ENCODE measurements at regions not wholly inside any gene's neighbourhood (a gene's known extent, or its start where the extent isn't known, plus 50 kb on each side); places are given as distances from the start of the nearest gene placed in this dataset.

DNA sequence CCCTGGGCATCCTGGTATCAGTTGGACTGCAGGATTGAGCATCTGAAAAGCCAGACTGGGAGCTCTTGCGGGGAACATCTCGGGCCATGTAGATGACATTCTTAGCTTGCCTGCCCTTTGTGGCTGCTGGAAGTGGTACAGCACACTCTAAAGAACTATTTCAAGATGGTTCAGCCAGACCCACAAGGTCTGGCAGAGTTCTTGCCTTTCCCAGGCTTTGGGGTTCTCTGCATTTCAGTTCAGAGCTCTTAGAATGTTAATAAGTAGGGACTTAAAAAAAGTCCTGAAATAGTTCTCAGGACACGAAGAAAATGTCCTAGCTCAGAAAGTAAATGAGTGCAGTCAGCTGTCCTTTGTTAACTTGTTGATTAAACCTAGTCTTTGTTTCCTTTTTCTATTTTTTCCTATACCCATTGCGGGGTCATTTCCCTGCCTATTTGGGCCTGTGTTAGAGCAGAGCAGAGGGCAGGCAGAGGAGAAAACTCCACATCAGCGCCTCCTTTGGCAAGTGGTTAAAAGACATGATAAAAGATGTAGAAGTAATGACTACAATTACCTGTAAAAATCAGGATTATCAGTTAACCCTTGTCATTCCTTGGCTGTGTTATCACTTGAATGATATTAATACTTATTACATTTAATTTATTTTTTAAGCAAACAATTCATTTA lies 291.5 kb downstream of the ZSWIM6 start:
- H3K4me1 ChIP-seq (ENCODE audit: insufficient read depth, insufficient read length), result no peaks in the 10 kb centered on the region
- H3K4me3 ChIP-seq (ENCODE audit: insufficient read length, low read depth), result no peak overlapping the region
- no peaks in the 10 kb centered on the region for H3K27me3 ChIP-seq (ENCODE audit: insufficient read depth, insufficient read length)
- H3K36me3 ChIP-seq (ENCODE audit: insufficient read depth, insufficient read length, low read length), result no peaks in the 10 kb centered on the region
- H3K9me3 ChIP-seq (ENCODE audit: insufficient read depth, low read length), result no peaks in the 10 kb centered on the region
- TF ChIP-seq SUZ12 (IDR thresholded peaks at IDR 0.05; ENCODE audit: extremely low read depth, insufficient read depth, insufficient read length) (no peak), YY1 (IDR thresholded peaks at IDR 0.05; ENCODE audit: insufficient read depth, insufficient read length) (no peak), ZNF274 (IDR thresholded peaks at IDR 0.05; ENCODE audit: low read depth, low read length) (no peak)
- no peak for DNase-seq (ENCODE audit: low read depth, low spot score)
- H3K9ac ChIP-seq (ENCODE audit: insufficient read length, low read depth), result no peak overlapping the region

DNA sequence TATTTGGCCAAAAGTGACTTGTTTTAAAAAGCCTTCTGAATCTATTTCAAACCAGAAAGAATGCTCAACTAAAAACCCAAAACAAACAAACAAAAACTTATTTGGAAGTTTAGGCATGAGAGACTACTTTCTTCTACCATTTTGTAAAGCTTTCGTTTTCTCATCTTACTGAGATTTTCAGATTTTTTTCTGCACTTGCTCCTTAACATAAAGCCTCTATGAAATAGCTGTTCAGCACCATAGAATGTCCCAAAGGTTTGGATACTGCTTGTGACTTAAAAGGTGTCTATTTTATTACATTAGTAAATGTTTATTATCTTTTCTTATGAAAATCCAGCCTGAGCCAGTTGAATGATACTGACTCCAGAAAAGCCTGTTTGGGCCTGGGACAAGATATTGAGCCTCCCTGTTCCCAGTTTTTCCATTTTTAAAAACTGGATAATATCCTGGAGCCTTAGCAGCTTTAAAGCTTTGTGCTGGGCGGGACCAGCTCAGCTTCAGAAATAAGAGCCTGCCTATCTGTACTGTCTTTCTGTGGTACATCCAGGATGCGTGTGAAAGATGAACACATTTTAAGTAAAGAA lies 292.6 kb downstream of the ZSWIM6 start:
- no peaks in the 10 kb centered on the region for H3K27me3 ChIP-seq (ENCODE audit: insufficient read depth, insufficient read length)
- no peak overlapping the region for H3K4me3 ChIP-seq (ENCODE audit: insufficient read length, low read depth)
- DNase-seq (ENCODE audit: low read depth, low spot score), result no peak
- H3K9me3 ChIP-seq (ENCODE audit: insufficient read depth, low read length), result no peaks in the 10 kb centered on the region
- H3K36me3 ChIP-seq (ENCODE audit: insufficient read depth, insufficient read length, low read length), result no peaks in the 10 kb centered on the region
- H3K4me1 ChIP-seq (ENCODE audit: insufficient read depth, insufficient read length), result no peaks in the 10 kb centered on the region
- H3K9ac ChIP-seq (ENCODE audit: insufficient read length, low read depth), result peak overlapping the region; percentile 32
- TF ChIP-seq ZNF274 (IDR thresholded peaks at IDR 0.05; ENCODE audit: low read depth, low read length), result no peak

- H3K9me3 ChIP-seq (ENCODE audit: insufficient read depth, low read length), result no peaks in the 10 kb centered on the region
- H3K9ac ChIP-seq (ENCODE audit: insufficient read length, low read depth), result peak overlapping the region; percentile 70
- TF ChIP-seq SUZ12 (IDR thresholded peaks at IDR 0.05; ENCODE audit: extremely low read depth, insufficient read depth, insufficient read length), result no peak
- no peak for DNase-seq (ENCODE audit: low read depth, low spot score)
- no peaks in the 10 kb centered on the region for H3K27me3 ChIP-seq (ENCODE audit: insufficient read depth, insufficient read length)
- no peaks in the 10 kb centered on the region for H3K4me1 ChIP-seq (ENCODE audit: insufficient read depth, insufficient read length)
- no peaks in the 10 kb centered on the region for H3K36me3 ChIP-seq (ENCODE audit: insufficient read depth, insufficient read length, low read length)
- H3K4me3 ChIP-seq (ENCODE audit: insufficient read length, low read depth), result peak overlapping the region; percentile 46
Observed at GRCh38 chr5:61625137-61625561, 293.1 kb downstream of the ZSWIM6 start.

DNA sequence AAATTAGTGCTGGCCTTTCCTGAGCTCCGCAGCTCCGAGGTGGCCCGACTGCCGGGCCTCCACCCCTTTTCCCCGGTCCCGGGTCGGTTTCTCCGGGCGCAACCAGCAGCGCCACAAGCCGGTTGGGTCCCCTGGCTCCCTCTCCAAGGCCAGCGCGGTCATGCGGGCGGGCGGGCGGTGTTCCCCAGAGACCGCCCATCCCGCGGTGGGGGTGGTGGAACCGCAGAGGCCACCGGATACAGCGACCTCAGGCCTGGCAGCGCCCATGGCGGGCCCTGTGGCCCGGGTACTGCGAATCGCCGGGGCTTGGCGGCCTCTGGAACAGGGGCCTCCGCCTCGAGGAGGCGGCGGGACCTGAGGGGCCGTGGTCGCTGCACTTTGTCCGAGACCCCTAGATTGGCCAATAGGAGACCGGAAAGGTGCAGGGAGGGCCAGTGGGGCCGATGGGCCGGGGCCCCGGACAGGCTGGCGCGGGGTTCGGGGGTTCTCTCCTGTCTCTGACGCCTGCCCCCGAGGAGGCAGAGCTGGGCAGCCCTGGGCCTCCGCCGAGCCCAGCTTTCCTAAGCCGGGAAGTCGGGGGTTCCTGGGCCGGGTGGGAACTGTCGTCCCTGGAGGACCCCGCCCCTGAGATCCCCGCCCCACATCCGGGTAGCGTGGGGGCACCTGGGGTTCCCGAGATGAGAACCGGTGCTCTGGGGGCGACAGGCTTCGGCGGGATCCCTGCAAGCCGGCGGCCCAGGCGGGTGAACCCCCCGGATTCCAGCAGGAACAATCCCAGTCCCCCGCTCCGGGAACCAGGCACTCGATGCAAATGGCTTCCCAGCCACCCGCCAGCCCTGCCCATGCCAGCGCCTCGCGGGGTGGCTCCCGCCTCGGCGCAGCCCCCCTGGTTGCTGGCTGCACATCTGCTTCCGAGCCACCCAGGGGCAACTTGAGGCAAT lies 293.9 kb downstream of the ZSWIM6 start:
- TF ChIP-seq SUZ12 (IDR thresholded peaks at IDR 0.05; ENCODE audit: extremely low read depth, insufficient read depth, insufficient read length), result no peak
- TF ChIP-seq YY1 (IDR thresholded peaks at IDR 0.05; ENCODE audit: insufficient read depth, insufficient read length), result no peak
- no peak for TF ChIP-seq ZNF274 (IDR thresholded peaks at IDR 0.05; ENCODE audit: low read depth, low read length)
- no peak for DNase-seq (ENCODE audit: low read depth, low spot score)
- no peaks in the 10 kb centered on the region for H3K27me3 ChIP-seq (ENCODE audit: insufficient read depth, insufficient read length)
- H3K9ac ChIP-seq (ENCODE audit: insufficient read length, low read depth), result peak overlapping the region; percentile 70
- H3K9me3 ChIP-seq (ENCODE audit: insufficient read depth, low read length), result no peaks in the 10 kb centered on the region
- H3K4me3 ChIP-seq (ENCODE audit: insufficient read length, low read depth), result peak overlapping the region; percentile 46
- H3K36me3 ChIP-seq (ENCODE audit: insufficient read depth, insufficient read length, low read length), result no peaks in the 10 kb centered on the region
- H3K4me1 ChIP-seq (ENCODE audit: insufficient read depth, insufficient read length), result no peaks in the 10 kb centered on the region

DNA sequence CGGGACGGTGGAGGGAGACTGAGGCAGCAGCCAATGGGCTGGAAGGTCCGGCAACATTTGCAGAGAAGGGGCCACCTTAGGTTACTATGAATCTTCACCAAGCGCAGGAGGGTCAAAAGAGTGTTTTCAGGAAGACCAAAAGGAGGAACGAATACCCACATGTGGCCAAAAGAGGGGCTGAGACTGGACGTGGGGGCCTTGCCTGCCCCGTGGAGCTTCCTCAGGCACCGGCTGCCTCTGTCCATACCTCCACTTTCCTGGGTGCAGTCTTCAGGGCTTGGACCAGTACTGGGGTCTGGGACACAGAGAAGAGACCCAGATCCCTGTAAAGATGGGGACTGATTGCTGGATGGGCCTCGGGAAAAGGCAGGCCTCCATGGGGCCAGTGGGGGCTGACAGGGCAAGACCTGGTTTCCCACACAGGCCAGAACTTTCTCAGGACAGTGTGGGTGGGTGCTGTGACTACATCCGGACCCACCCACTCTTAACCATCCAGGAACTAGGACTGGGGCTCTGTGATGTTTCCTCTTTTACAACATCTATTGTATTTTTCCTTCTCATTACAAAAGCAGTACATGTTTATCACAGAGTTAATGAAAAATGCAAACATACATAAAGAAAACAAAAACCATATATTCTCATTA lies 294.7 kb downstream of the ZSWIM6 start:
- Histone ChIP-seq H3K9me3 (ENCODE audit: insufficient read depth, low read length) (no peaks in the 10 kb centered on the region), H3K36me3 (ENCODE audit: insufficient read depth, insufficient read length, low read length) (no peaks in the 10 kb centered on the region), H3K4me3 (ENCODE audit: insufficient read length, low read depth) (no peak overlapping the region), H3K4me1 (ENCODE audit: insufficient read depth, insufficient read length) (no peaks in the 10 kb centered on the region), H3K9ac (ENCODE audit: insufficient read length, low read depth) (no peak overlapping the region), H3K27me3 (ENCODE audit: insufficient read depth, insufficient read length) (no peaks in the 10 kb centered on the region)
- TF ChIP-seq ZNF274 (IDR thresholded peaks at IDR 0.05; ENCODE audit: low read depth, low read length), result no peak
- no peak for TF ChIP-seq SUZ12 (IDR thresholded peaks at IDR 0.05; ENCODE audit: extremely low read depth, insufficient read depth, insufficient read length)
- no peak for TF ChIP-seq YY1 (IDR thresholded peaks at IDR 0.05; ENCODE audit: insufficient read depth, insufficient read length)
- DNase-seq (ENCODE audit: low read depth, low spot score), result no peak

GRCh38 chr5:61627531-61627930 lies 295.5 kb downstream of the ZSWIM6 start:
- TF ChIP-seq SUZ12 (IDR thresholded peaks at IDR 0.05; ENCODE audit: extremely low read depth, insufficient read depth, insufficient read length), result no peak
- H3K4me3 ChIP-seq (ENCODE audit: insufficient read length, low read depth), result no peak overlapping the region
- H3K9me3 ChIP-seq (ENCODE audit: insufficient read depth, low read length), result no peaks in the 10 kb centered on the region
- H3K9ac ChIP-seq (ENCODE audit: insufficient read length, low read depth), result no peak overlapping the region
- H3K27me3 ChIP-seq (ENCODE audit: insufficient read depth, insufficient read length), result no peaks in the 10 kb centered on the region
- no peak for DNase-seq (ENCODE audit: low read depth, low spot score)
- H3K4me1 ChIP-seq (ENCODE audit: insufficient read depth, insufficient read length), result no peaks in the 10 kb centered on the region
- H3K36me3 ChIP-seq (ENCODE audit: insufficient read depth, insufficient read length, low read length), result no peaks in the 10 kb centered on the region

DNA sequence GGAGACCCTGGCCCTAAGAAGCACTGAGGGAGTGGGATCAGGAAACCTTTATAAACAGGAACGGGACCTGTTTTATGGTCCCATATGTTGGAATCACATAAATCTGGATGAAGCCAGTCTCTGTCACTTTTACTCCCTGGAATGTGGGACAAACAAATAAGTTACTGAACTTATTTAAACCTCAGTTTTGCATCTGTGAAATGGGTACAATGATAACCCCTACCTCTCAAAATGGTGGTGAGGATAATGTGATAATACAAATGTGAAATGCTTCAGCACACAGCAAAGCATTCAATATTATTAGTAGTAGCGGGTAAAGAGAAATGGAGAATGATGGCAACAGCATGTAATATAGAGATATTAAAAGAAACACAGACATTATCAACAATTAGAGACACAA lies 298.9 kb downstream of the ZSWIM6 start:
- DNase-seq (ENCODE audit: low read depth, low spot score), result no peak
- TF ChIP-seq ZNF274 (IDR thresholded peaks at IDR 0.05; ENCODE audit: low read depth, low read length), result no peak
- no peak for TF ChIP-seq SUZ12 (IDR thresholded peaks at IDR 0.05; ENCODE audit: extremely low read depth, insufficient read depth, insufficient read length)
- TF ChIP-seq YY1 (IDR thresholded peaks at IDR 0.05; ENCODE audit: insufficient read depth, insufficient read length), result no peak
- Histone ChIP-seq H3K9ac (ENCODE audit: insufficient read length, low read depth) (no peak overlapping the region), H3K4me1 (ENCODE audit: insufficient read depth, insufficient read length) (no peaks in the 10 kb centered on the region), H3K4me3 (ENCODE audit: insufficient read length, low read depth) (no peak overlapping the region), H3K27me3 (ENCODE audit: insufficient read depth, insufficient read length) (no peaks in the 10 kb centered on the region), H3K36me3 (ENCODE audit: insufficient read depth, insufficient read length, low read length) (no peaks in the 10 kb centered on the region), H3K9me3 (ENCODE audit: insufficient read depth, low read length) (no peaks in the 10 kb centered on the region)

Measured in NT2/D1 (cell line).